H1 (cell line): ENCODE measurements at regions not wholly inside any gene's neighbourhood (a gene's known extent, or its start where the extent isn't known, plus 50 kb on each side); places are given as distances from the start of the nearest gene placed in this dataset.

Experiments used
- CTCF ChIA-PET: fragments of 300-600 bp; sonication (Branson Sonifier 250); formaldehyde crosslinking; loops from one replicate; lab custom pipeline; 2021; ENCODE audit not compliant: partially characterized antibody; lab: Charles Lee
- POLR2A ChIA-PET: fragments of 300-600 bp; sonication (Branson Sonifier 250); formaldehyde crosslinking; loops from one replicate; lab custom pipeline; 2021; ENCODE audit warnings: inconsistent platforms; ENCODE audit not compliant: partially characterized antibody; lab: Charles Lee
- DNase-seq, 2 experiments: peaks; one replicate each; pipeline versions ENCODE4 v3.0.0 to v3.0.0-alpha.2; 2010 to 2022; ENCODE audit warnings: low spot score in 2 of 2, low read depth in 1 of 2, mixed read lengths in 1 of 2
- FAIRE-seq: peaks from 2 replicates; lab custom pipeline; 2011; peaks lifted over from hg19 to GRCh38; lab: Jason Lieb, UNC
- H2AFZ ChIP-seq: 2 replicates; pipeline ENCODE4 v1.8.1; 2012; ENCODE audit warnings: low read length, inconsistent platforms
- H2AK5ac ChIP-seq: 2 replicates; pipeline ENCODE4 v1.6.1; 2013; ENCODE audit warnings: low read depth, low read length
- H2BK120ac ChIP-seq: replicated peaks from 2 replicates; pipeline ENCODE3; 2013; ENCODE audit warnings: low read depth, low read length, inconsistent platforms
- H2BK12ac ChIP-seq: 2 replicates; pipeline ENCODE4 v1.6.1; 2013; ENCODE audit warnings: low read depth, low read length
- H2BK15ac ChIP-seq: 2 replicates; pipeline ENCODE4 v1.6.1; 2013; ENCODE audit warnings: low read length
- H2BK20ac ChIP-seq: 2 replicates; pipeline ENCODE4 v1.6.1; 2013; ENCODE audit warnings: low read length
- H2BK5ac ChIP-seq: 2 replicates; pipeline ENCODE4 v1.6.1; 2013; ENCODE audit warnings: low read depth, low read length
- H3K14ac ChIP-seq: 2 replicates; pipeline ENCODE4 v1.6.1; 2013; ENCODE audit warnings: inconsistent platforms; ENCODE audit not compliant: insufficient read length
- H3K18ac ChIP-seq: 2 replicates; pipeline ENCODE4 v1.6.1; 2013; ENCODE audit warnings: low read length; ENCODE audit errors: extremely low read depth
- H3K23ac ChIP-seq: 2 replicates; pipeline ENCODE4 v1.6.1; 2013; ENCODE audit warnings: inconsistent platforms; ENCODE audit not compliant: insufficient read length
- H3K23me2 ChIP-seq: 2 replicates; pipeline ENCODE4 v1.6.1; 2013; ENCODE audit warnings: low read depth, low read length
- H3K27ac ChIP-seq: 2 replicates; pipeline ENCODE4 v1.6.1; 2011; ENCODE audit warnings: low read depth, low read length, inconsistent platforms
- H3K27me3 ChIP-seq, 4 experiments: replicated peaks in 1 of 4; 1 replicate in 1 of 4; 2 replicates in 3 of 4; pipeline versions ENCODE4 v1.6.1 to v1.8.1; 2011 to 2013; ENCODE audit warnings: low read length in 3 of 4, mild to moderate bottlenecking in 3 of 4, inconsistent platforms in 2 of 4, mixed read lengths in 2 of 4, moderate library complexity in 1 of 4; ENCODE audit not compliant: control insufficient read depth in 3 of 4, insufficient read depth in 3 of 4; ENCODE audit errors: extremely low read depth in 1 of 4
- H3K36me3 ChIP-seq, 4 experiments: 2 replicates each; pipeline versions ENCODE4 v1.6.1 to v1.8.1; 2011 to 2013; ENCODE audit warnings: mild to moderate bottlenecking in 4 of 4, low read length in 3 of 4, moderate library complexity in 2 of 4, control low read depth in 1 of 4, inconsistent platforms in 1 of 4; ENCODE audit not compliant: insufficient read depth in 4 of 4, control insufficient read depth in 2 of 4
- H3K4ac ChIP-seq: replicated peaks from 2 replicates; pipeline ENCODE3; 2013; ENCODE audit warnings: low read length, low read depth, mixed read lengths, inconsistent platforms; ENCODE audit not compliant: insufficient read length
- H3K4me1 ChIP-seq, 4 experiments: replicated peaks in 1 of 4; 1 replicate in 1 of 4; 2 replicates in 3 of 4; pipeline versions ENCODE4 v1.6.1 to v1.8.1; 2011 to 2013; ENCODE audit warnings: low read length in 3 of 4, inconsistent platforms in 2 of 4, mixed read lengths in 1 of 4; ENCODE audit not compliant: insufficient read depth in 4 of 4, control insufficient read depth in 3 of 4
- H3K4me2 ChIP-seq, 2 experiments: 2 replicates each; pipeline versions ENCODE4 v1.6.1 to v1.8.1; 2011 to 2013; ENCODE audit warnings: low read depth in 2 of 2, low read length in 2 of 2, control low read depth in 1 of 2, inconsistent platforms in 1 of 2, mild to moderate bottlenecking in 1 of 2; ENCODE audit not compliant: insufficient read depth in 1 of 2
- H3K4me3 ChIP-seq, 4 experiments: fragments of 200-600, 300-600 bp in 1 of 4; sonication (generic), shearing (Covaris generic), sonication (Bioruptor Twin) in 1 of 4; 2 replicates each; pipeline versions ENCODE4 v1.5.1 to v1.8.1; 2011 to 2016; ENCODE audit warnings: low read length in 4 of 4, low read depth in 3 of 4, control low read depth in 2 of 4, inconsistent platforms in 2 of 4, mild to moderate bottlenecking in 2 of 4, mixed read lengths in 1 of 4, moderate library complexity in 1 of 4; ENCODE audit not compliant: insufficient read depth in 2 of 4; ENCODE audit errors: extremely low read depth in 1 of 4
- H3K56ac ChIP-seq: replicated peaks from 2 replicates; pipeline ENCODE3; 2013; ENCODE audit warnings: low read depth, mild to moderate bottlenecking, mixed read lengths, low read length, inconsistent platforms; ENCODE audit not compliant: insufficient read length
- H3K79me1 ChIP-seq: 2 replicates; pipeline ENCODE4 v1.6.1; 2013; ENCODE audit warnings: low read depth, low read length, control low read depth
- H3K79me2 ChIP-seq, 2 experiments: 2 replicates each; pipeline versions ENCODE4 v1.6.1 to v1.8.1; 2012 to 2013; ENCODE audit warnings: low read length in 2 of 2, mild to moderate bottlenecking in 2 of 2, inconsistent platforms in 1 of 2; ENCODE audit not compliant: insufficient read depth in 2 of 2, control insufficient read depth in 1 of 2
- H3K9ac ChIP-seq, 4 experiments: replicated peaks in 1 of 4; 1 replicate in 1 of 4; 2 replicates in 3 of 4; pipeline versions ENCODE4 v1.6.1 to v1.8.1; 2011 to 2013; ENCODE audit warnings: low read depth in 3 of 4, low read length in 3 of 4, control low read depth in 2 of 4, mild to moderate bottlenecking in 2 of 4, moderate library complexity in 2 of 4, inconsistent platforms in 1 of 4; ENCODE audit errors: extremely low read depth in 1 of 4
- H3K9me3 ChIP-seq, 2 experiments: 2 replicates each; pipeline versions ENCODE4 v1.6.1 to v1.8.1; 2012 to 2013; ENCODE audit warnings: mild to moderate bottlenecking in 2 of 2, moderate library complexity in 2 of 2, control low read depth in 1 of 2, inconsistent platforms in 1 of 2, low read depth in 1 of 2, low read length in 1 of 2, mixed read lengths in 1 of 2; ENCODE audit not compliant: insufficient read depth in 2 of 2
- H4K20me1 ChIP-seq, 2 experiments: replicated peaks in 1 of 2; 2 replicates each; pipeline versions ENCODE3 to v1.8.1; 2011 to 2013; ENCODE audit warnings: inconsistent platforms in 2 of 2, low read length in 2 of 2, mild to moderate bottlenecking in 1 of 2; ENCODE audit not compliant: insufficient read depth in 2 of 2, control insufficient read depth in 1 of 2
- H4K5ac ChIP-seq: 2 replicates; pipeline ENCODE4 v1.6.1; 2013; ENCODE audit warnings: low read length, low read depth, mixed read lengths, inconsistent platforms; ENCODE audit not compliant: insufficient read length
- H4K8ac ChIP-seq: 2 replicates; pipeline ENCODE4 v1.8.0; 2013; ENCODE audit warnings: mild to moderate bottlenecking, moderate library complexity, low read length, inconsistent platforms; ENCODE audit not compliant: insufficient read depth; ENCODE audit errors: extremely low read depth
- H4K91ac ChIP-seq: replicated peaks from 2 replicates; pipeline ENCODE3; 2013; ENCODE audit warnings: low read length, mixed read lengths, inconsistent platforms; ENCODE audit not compliant: insufficient read length
- CTCF ChIP-seq, 3 experiments: IDR thresholded peaks; 1 replicate in 2 of 3; 2 replicates in 1 of 3; pipeline versions ENCODE4 v1.5.1 to v1.6.1; 2011; ENCODE audit warnings: low read length in 3 of 3, mild to moderate bottlenecking in 3 of 3, inconsistent platforms in 2 of 3, low read depth in 1 of 3, moderate library complexity in 1 of 3; ENCODE audit not compliant: insufficient read depth in 1 of 3; ENCODE audit errors: control extremely low read depth in 1 of 3
- EZH2 ChIP-seq: fragments of 200-600 bp; sonication (generic); IDR thresholded peaks from 2 replicates; pipeline ENCODE4 v1.7.1; 2012; ENCODE audit warnings: low read depth, mild to moderate bottlenecking, moderate library complexity, low read length, inconsistent platforms; ENCODE audit not compliant: severe bottlenecking
- HDAC2 ChIP-seq, 2 experiments: fragments of 300-600 bp in 1 of 2; sonication (generic) in 1 of 2; IDR thresholded peaks; 2 replicates each; pipeline ENCODE4 v1.6.1; 2011 to 2012; ENCODE audit warnings: low read depth in 2 of 2, low read length in 2 of 2, mild to moderate bottlenecking in 2 of 2, moderate library complexity in 2 of 2, borderline replicate concordance in 1 of 2, inconsistent platforms in 1 of 2
- KDM1A ChIP-seq: fragments of 200-600, 300-600 bp; sonication (generic); IDR thresholded peaks from 2 replicates; pipeline ENCODE4 v1.7.1; 2016; ENCODE audit warnings: mild to moderate bottlenecking, low read length, borderline replicate concordance
- MAFK ChIP-seq: IDR thresholded peaks from 2 replicates; pipeline ENCODE4 v1.6.1; 2012; ENCODE audit warnings: low read depth, mild to moderate bottlenecking, improper control_type of control experiment, low read length
- POU5F1 ChIP-seq: IDR thresholded peaks from 2 replicates; pipeline ENCODE4 v1.6.1; 2011; ENCODE audit warnings: low read depth, mild to moderate bottlenecking, low read length, moderate library complexity
- RNF2 ChIP-seq: fragments of 200-900, 300-1000 bp; sonication (generic); IDR thresholded peaks from 2 replicates; pipeline ENCODE4 v1.7.1; 2016; ENCODE audit warnings: borderline replicate concordance, low read depth, mild to moderate bottlenecking, antibody characterized with exemption, low read length; ENCODE audit not compliant: poor library complexity, severe bottlenecking; ENCODE audit errors: missing control alignments
- SAP30 ChIP-seq: fragments of 300-600 bp; sonication (generic); IDR thresholded peaks from 2 replicates; pipeline ENCODE4 v1.7.1; 2012; ENCODE audit warnings: low read length, moderate library complexity, mild to moderate bottlenecking, inconsistent platforms; ENCODE audit not compliant: insufficient read depth, insufficient replicate concordance
- SP2 ChIP-seq: IDR thresholded peaks from 2 replicates; pipeline ENCODE4 v1.6.1; 2012; ENCODE audit warnings: mild to moderate bottlenecking, low read length, inconsistent platforms
- SRF ChIP-seq: IDR thresholded peaks from 2 replicates; pipeline ENCODE4 v1.6.1; 2011; ENCODE audit warnings: mild to moderate bottlenecking, low read depth, low read length, moderate library complexity
- TBP ChIP-seq: IDR thresholded peaks from 2 replicates; pipeline ENCODE4 v1.6.1; 2011; ENCODE audit warnings: low read depth, low read length, improper control_type of control experiment
- WGBS, 2 experiments: shearing (Covaris generic) in 1 of 2; methylation state at CpG; one replicate each; pipeline versions ENCODE4 v1.1.6 to v1.1.7; 2013 to 2015; ENCODE audit warnings: low lambda C conversion rate in 2 of 2, mixed read lengths in 2 of 2, inconsistent platforms in 1 of 2, low coverage in 1 of 2, missing lambda C conversion rate in 1 of 2; ENCODE audit not compliant: insufficient replicate concordance in 2 of 2, insufficient coverage in 1 of 2, insufficient read length in 1 of 2; ENCODE audit errors: extremely low coverage in 1 of 2, missing lambda C conversion rate in 1 of 2; 5-methylcytosine and 5-hydroxymethylcytosine counted together

GRCh38 chr11:109788948-109789490, 304.2 kb upstream of the ZC3H12C start:
- H3K9me3 ChIP-seq, result no peaks in the 10 kb centered on the region
- CTCF ChIA-PET, result no interaction called here
- TF ChIP-seq CTCF (IDR thresholded peaks at IDR 0.05; ENCODE audit: control extremely low read depth in 1 of 3, insufficient read depth in 1 of 3, low read depth in 1 of 3, low read length in 3 of 3) (no peak), SAP30 (no peak), EZH2 (no peak), SRF (no peak), RNF2 (no peak), MAFK (no peak), HDAC2 (IDR thresholded peaks at IDR 0.05; ENCODE audit: borderline replicate concordance in 1 of 2, low read depth in 2 of 2, low read length in 2 of 2) (no peak), POU5F1 (no peak), TBP (no peak), SP2 (no peak), KDM1A (no peak)

More at GRCh38 chr11:109788948-109789490, 304.2 kb upstream of the ZC3H12C start:
- Histone ChIP-seq H3K4me1 (no peaks in the 10 kb centered on the region), H3K4me2 (no peak overlapping the region), H2BK20ac (no peak overlapping the region), H2BK120ac (no peak overlapping the region), H3K27me3 (no peaks in the 10 kb centered on the region), H3K79me1 (no peaks in the 10 kb centered on the region), H4K91ac (no peak overlapping the region), H2AK5ac (no peak overlapping the region), H4K5ac (no peak overlapping the region), H3K18ac (no peak overlapping the region), H4K8ac (no peak overlapping the region), H3K4ac (no peak overlapping the region), H3K27ac (no peak overlapping the region), H2AFZ (no peak overlapping the region), H3K56ac (no peak overlapping the region), H2BK15ac (no peak overlapping the region), H3K14ac (no peak overlapping the region), H3K36me3 (no peaks in the 10 kb centered on the region), H3K23me2 (no peaks in the 10 kb centered on the region), H4K20me1 (no peaks in the 10 kb centered on the region), H2BK5ac (no peak overlapping the region), H3K79me2 (no peaks in the 10 kb centered on the region), H2BK12ac (no peak overlapping the region), H3K4me3 (no peak overlapping the region), H3K9ac (no peak overlapping the region), H3K23ac (no peak overlapping the region)
- 81% methylated on average over 6 of the region's 6 CpGs; no CpG with 5 or more reads in 1 of the 2 experiments for WGBS, 2 experiments
- POLR2A ChIA-PET, result no interaction called here
- DNase-seq (no peak), FAIRE-seq (no peak)
